ENCODE measurements at regions not wholly inside any gene's neighbourhood (a gene's known extent, or its start where the extent isn't known, plus 50 kb on each side); places are given as distances from the start of the nearest gene placed in this dataset.

GRCh38 chr14:31944256-31945073, 132.6 kb upstream of the ARHGAP5 start:
- no peak for DNase-seq

GRCh38 chr14:31945074-31945613, 132.0 kb upstream of the ARHGAP5 start:
- no peak for DNase-seq

DNA sequence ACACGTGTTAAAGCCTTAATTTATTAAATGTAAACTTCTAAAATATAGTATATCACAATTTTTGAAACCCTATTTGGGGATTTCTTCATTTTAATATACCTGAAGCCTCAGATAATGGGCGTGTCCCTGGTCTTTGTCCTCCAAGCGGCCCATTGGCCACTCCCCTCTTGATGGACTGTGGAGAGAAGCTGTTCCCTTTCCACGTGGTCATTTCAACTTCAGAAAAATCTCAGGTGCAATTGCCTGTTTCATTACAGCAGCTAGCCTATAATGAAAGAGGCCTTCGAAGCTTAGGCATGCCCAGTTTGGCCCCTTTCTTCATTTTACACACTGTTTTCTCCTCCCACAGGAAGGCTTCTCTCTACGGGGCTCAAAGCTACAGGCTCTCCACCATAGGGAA, 131.4 kb upstream of the ARHGAP5 start:
- no peak for DNase-seq

DNA sequence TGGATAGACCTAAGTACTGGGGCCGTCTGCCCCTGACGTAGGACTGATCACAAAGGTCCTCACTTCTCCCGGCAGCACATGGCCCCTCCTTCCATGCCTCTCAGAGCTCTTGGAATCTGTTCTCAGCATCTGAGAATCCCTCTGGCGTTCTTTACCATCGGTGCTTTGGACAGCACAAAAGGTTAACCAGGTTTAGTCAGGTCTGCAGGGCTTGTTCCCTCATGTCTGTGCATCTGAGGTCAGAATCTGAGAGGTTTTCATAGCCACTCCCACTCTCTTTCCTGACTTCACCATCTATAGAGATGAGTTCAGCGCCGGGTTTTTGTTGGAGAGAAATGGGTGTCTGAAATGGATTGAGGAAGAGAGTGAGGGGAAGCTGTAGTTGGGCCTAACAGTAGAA, 130.0 kb upstream of the ARHGAP5 start:
- no peak for DNase-seq

DNA sequence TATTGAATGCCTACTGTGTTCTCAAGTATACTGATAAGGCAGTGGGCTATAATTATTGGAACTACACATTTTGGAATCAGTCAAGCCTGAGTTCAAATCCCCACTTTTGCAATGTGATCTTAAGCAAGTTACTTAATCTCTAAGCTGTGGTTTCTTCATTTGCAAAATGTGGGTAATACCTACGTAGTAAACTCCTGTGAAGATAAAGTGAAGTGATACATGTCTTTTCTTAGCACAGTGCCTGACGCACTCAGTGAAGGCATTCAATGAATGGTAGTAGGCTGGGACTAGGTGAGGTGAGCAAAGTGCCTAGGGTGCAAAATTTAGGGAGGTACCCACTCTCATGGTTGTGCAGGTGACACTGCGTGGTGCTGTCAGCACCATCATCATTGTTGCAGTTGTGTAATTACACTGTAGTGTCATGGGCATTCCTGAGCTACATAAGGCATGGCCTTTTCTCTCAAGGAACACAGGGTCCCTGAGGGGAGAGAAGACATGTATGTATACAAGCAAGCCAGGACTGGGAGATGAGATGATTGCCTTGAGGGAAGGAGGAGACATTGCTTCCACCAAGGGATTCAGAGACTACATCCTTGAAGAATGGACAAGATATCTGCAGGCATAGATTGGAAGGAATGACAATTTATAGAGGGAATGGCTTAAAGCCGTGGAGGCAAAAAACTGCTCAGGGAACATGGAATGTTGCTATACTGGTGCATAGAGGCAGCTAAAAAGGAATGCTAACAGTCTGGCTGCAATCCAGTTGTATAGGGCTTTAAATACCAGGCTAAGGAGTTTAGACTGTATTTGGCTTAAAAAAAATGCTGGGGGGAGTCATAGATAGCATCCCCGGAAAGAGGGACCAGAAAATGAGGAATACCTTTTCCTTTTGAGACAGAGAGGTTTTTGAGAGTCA, 129.2 kb upstream of the ARHGAP5 start:
- no peak for DNase-seq

- no peak for DNase-seq
Observed at GRCh38 chr14:31949709-31950108, 127.4 kb upstream of the ARHGAP5 start.

- no peak for DNase-seq
Observed at GRCh38 chr14:31950331-31950730, 126.8 kb upstream of the ARHGAP5 start.

- no peak for DNase-seq
Observed at GRCh38 chr14:31950764-31951637, 126.1 kb upstream of the ARHGAP5 start.

DNA sequence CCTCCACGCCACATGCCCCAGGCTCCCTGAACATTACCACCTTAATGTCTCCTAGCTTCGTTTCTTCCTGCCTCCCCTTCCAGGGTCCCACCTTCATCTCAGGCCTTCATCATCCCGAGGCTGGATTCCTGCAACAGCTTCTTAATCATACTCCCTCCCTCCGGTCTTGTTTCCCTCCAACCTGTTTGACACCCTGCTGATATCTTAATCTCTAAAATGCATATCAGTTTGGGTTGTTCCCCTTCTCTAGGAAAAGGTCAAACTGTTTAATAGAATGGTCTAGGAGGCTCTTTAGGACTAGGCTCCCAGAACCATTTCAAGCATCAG, 125.5 kb upstream of the ARHGAP5 start:
- no peak for DNase-seq

DNA sequence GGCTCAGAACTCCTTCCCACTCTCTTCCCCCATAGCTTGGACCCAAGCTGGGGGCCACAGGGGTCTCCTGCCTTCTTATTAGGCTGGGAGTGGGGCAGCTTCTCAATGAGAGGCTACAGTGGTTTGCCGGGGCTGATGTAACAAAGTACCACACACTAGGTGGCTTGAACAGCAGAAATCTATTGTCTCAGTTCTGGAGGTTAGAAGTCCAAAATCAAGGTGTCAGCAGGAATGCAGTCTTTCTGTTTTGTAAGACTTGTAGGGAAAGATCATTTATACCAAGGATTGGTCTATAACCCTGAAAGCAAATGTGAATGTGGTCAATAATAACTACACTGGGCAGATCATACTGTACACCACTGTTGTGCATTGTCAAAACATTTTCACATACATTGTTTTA, 124.5 kb upstream of the ARHGAP5 start:
- no peak for DNase-seq

- no peak for DNase-seq
Observed at GRCh38 chr14:31953210-31953609, 123.9 kb upstream of the ARHGAP5 start.

GRCh38 chr14:31954991-31955390, 122.1 kb upstream of the ARHGAP5 start:
- DNase-seq, result no peak

DNA sequence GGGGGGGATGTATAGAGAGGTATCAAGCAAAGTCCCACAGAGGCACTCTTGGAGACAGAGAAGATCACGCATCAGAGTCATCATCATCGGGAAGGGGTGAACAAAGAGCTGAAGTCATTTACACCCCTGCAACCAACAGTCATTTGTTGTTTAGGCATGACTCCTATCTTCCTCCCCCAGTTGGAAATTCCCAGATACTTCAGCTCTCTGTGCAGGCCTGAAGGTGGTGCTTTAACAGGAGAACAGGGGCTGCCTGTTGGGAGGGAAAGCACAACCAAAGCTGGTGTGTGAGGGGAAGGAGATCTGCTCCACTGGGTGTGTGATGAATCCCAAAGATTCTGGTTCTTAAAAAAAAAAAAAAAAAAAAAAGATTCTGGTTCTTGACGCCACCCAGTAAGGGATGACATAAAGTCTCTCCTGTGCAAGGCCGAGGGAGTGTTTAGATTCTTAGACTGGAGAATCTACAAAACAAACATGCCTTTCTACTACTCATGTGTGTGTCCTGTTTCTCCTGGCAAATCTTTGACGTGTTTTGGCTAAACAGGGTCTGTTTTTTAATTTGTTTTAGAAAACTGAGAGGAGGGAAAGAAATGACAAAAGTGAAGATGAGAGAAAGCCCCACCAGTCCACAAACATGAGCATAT, 121.0 kb upstream of the ARHGAP5 start:
- DNase-seq, result no peak

GRCh38 chr14:31957565-31957964, 119.5 kb upstream of the ARHGAP5 start:
- DNase-seq, result no peak

DNA sequence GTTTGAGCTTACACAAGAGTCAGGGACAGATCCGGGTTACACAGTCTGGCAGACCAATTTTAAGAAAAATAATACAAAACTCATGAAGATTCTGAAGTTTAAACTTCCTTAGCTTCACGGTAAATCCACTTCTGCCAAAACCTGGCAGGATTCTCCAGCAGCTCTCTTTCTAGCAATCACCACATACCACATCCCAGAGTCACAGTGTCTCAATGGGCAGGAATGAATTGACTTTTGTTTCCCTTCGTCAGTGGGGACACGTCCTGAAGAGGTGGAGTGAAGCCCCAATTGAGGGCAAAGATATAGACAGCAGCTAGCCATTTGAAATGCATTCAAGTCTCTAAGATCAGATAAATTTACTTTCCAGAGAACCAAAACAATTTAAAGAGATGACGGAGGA, 117.1 kb upstream of the ARHGAP5 start:
- no peak for DNase-seq

- no peak for DNase-seq
Observed at GRCh38 chr14:31961896-31962295, 115.2 kb upstream of the ARHGAP5 start.

- no peak for DNase-seq
Observed at GRCh38 chr14:31962920-31963319, 114.2 kb upstream of the ARHGAP5 start.

DNA sequence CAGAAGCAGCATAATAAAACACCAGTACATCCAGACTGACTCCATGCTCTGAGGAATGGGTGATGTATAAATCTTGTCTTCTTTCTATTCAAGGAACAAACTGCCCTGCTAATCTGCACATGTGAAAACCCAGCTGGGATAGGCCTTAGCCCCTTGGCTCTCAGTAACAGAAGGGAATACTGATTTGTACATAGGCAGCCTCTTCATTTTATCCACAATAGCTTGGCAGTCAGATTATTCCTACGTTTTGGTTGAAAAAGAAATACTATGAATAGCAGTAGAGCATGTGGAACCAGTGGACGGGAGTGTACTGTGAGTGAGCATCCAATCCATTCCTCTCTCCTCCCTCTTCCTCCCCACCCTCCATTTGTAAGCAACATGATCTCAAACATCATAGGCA, 113.5 kb upstream of the ARHGAP5 start:
- DNase-seq, result no peak

GRCh38 chr14:31964490-31964889, 112.6 kb upstream of the ARHGAP5 start:
- no peak for DNase-seq

GRCh38 chr14:31965071-31965734, 111.9 kb upstream of the ARHGAP5 start:
- no peak for DNase-seq

DNA sequence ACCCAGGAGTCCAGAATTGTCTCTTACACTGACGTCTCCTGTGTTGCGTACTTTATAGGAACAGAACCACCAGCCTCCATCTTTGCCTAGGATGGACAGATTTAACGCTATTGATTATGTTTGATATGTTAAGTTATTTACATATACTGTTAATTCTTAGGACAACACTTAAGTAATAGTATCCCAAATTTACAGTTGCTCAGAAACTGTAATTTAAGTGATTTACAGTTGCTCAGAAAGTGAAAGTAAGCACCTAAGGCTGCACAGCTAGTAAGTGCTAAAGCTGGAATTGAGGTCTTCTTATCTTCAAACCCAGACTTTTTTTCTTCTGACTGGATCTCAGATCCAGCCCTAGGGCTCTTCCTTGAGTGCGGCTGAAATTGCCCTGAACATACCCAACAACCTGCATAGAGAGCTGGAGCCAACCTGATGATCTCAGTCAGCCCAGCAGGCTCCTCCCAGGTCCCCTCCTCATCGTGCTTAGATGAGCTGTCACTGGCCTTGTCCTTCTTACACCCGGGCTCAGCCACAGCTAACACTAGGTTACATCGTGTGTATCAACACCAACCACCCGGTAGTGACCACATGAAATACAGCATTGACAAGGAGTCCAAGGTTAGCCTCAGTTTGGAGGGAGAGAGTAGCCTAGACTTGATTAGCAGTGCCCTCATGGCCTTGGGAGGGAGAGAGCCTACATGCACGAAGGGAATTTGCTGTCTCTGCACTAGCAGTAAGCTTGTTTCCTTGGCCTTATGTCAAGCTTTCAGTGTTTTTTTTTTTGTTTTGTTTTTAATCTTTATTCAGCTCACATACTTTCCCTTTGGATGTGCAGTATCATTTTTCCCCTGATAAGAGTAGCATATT, 111.1 kb upstream of the ARHGAP5 start:
- DNase-seq, result no peak

All from GOT3 (cell line).